ENCODE measurements at regions not wholly inside any gene's neighbourhood (a gene's known extent, or its start where the extent isn't known, plus 50 kb on each side); places are given as distances from the start of the nearest gene placed in this dataset.

GRCh38 chr6:163897030-163897429 lies 482.5 kb downstream of the QKI start:
- no peak for TF ChIP-seq CTCF (IDR thresholded peaks at IDR 0.05)
- Histone ChIP-seq H3K27ac (no peak overlapping the region), H3K4me3 (no peak overlapping the region)
- no peak for DNase-seq (ENCODE audit: low spot score)

- no peak for TF ChIP-seq CTCF (IDR thresholded peaks at IDR 0.05)
- DNase-seq (ENCODE audit: low spot score): no peak
- Histone ChIP-seq H3K27ac (no peak overlapping the region), H3K4me3 (no peak overlapping the region)
These were observed 480.6 kb downstream of the QKI start for GRCh38 chr6:163895162-163895561.

- no peak for TF ChIP-seq CTCF (IDR thresholded peaks at IDR 0.05)
- DNase-seq (ENCODE audit: low spot score): no peak
- no peak overlapping the region for H3K4me3 ChIP-seq
- H3K27ac ChIP-seq: no peak overlapping the region
These were observed 479.2 kb downstream of the QKI start for GRCh38 chr6:163893609-163894189.

- DNase-seq (ENCODE audit: low spot score): no peak
- Histone ChIP-seq H3K4me3 (no peak overlapping the region), H3K27ac (no peak overlapping the region)
- no peak for TF ChIP-seq CTCF (IDR thresholded peaks at IDR 0.05)
These were observed 478.5 kb downstream of the QKI start for GRCh38 chr6:163892824-163893561.

GRCh38 chr6:163889904-163890514 lies 475.5 kb downstream of the QKI start:
- no peak for TF ChIP-seq CTCF (IDR thresholded peaks at IDR 0.05)
- Histone ChIP-seq H3K27ac (no peak overlapping the region), H3K4me3 (no peak overlapping the region)
- DNase-seq (ENCODE audit: low spot score): no peak

GRCh38 chr6:163888030-163888819 lies 473.7 kb downstream of the QKI start:
- TF ChIP-seq CTCF (IDR thresholded peaks at IDR 0.05): no peak
- Histone ChIP-seq H3K4me3 (no peak overlapping the region), H3K27ac (no peak overlapping the region)
- DNase-seq (ENCODE audit: low spot score): no peak
